ENCODE measurements at regions not wholly inside any gene's neighbourhood (a gene's known extent, or its start where the extent isn't known, plus 50 kb on each side); places are given as distances from the start of the nearest gene placed in this dataset.
"Not testable (repeated sequence)": the region's sequence is repeated elsewhere in the genome, so short reads cannot be mapped to it uniquely, and the experiment has no call there.

- Mint-ChIP-seq H3K36me3 (ENCODE audit: low read depth) (peaks cover 22% of the 10 kb centered on the region), H3K9me3 (peaks cover 30% of the 10 kb centered on the region), H3K27ac (peak overlapping the region; percentile 80), H3K27me3 (ENCODE audit: low read depth) (peaks cover 13% of the 10 kb centered on the region), H3K4me3 (peak overlapping the region; percentile 59), H3K4me1 (ENCODE audit: low read depth) (peaks cover 86% of the 10 kb centered on the region)
- DNase-seq (ENCODE audit: low spot score): peak; percentile 93
These were observed 306.5 kb downstream of the RPLP1 start for GRCh38 chr15:69758810-69759790.

- Mint-ChIP-seq H3K4me3 (peak overlapping the region; percentile 42), H3K27me3 (ENCODE audit: low read depth) (peaks cover 16% of the 10 kb centered on the region)
These were observed 307.7 kb downstream of the RPLP1 start for GRCh38 chr15:69760258-69760845.

DNA sequence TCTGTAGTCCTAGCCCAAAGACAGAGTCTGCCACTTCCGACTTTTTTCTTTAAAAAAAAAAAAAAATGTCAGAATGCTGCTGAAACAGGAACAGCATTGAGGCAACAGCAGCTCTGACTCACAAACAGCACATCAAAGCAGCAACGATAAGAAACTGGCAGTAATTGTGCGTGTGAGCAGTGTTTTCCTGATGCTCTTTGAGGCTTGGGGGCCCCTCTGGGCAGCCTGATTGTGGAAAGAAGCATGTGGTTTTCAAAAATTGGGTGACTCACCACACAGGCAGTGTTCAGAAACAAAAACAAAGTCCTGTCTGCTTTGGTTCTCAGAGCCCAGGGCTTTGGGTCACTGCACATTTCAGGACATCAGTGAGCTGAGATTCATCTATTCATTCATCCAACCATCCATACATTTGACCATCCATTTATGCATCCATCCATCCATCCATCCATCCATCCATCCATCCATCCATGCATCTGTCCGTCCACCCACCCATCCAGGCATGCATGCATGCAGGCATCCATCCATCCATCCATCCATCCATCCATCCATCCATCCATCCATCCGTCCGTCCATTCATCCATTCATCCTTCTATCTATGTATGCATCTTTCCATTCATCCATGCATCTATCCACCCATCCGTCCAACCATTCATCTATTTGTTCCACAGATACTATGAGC is 308.4 kb downstream of the RPLP1 start:
- Mint-ChIP-seq H3K4me1 (ENCODE audit: low read depth) (peaks cover 73% of the 10 kb centered on the region), H3K36me3 (ENCODE audit: low read depth) (peaks cover 14% of the 10 kb centered on the region), H3K9me3 (peaks cover 22% of the 10 kb centered on the region), H3K27me3 (ENCODE audit: low read depth) (peaks cover 17% of the 10 kb centered on the region), H3K27ac (peak overlapping the region; percentile 82), H3K4me3 (peak overlapping the region; percentile 66)
- DNase-seq (ENCODE audit: low spot score): peak; percentile 91

More at GRCh38 chr15:69760258-69760845, 307.7 kb downstream of the RPLP1 start:
- H3K4me1 Mint-ChIP-seq (ENCODE audit: low read depth): peaks cover 76% of the 10 kb centered on the region
- DNase-seq (ENCODE audit: low spot score): peak; percentile 40
- H3K9me3 Mint-ChIP-seq: peaks cover 22% of the 10 kb centered on the region
- peaks cover 17% of the 10 kb centered on the region for H3K36me3 Mint-ChIP-seq (ENCODE audit: low read depth)
- H3K27ac Mint-ChIP-seq: peak overlapping the region; percentile 80

- peaks cover 27% of the 10 kb centered on the region for H3K27me3 Mint-ChIP-seq (ENCODE audit: low read depth)
- H3K4me1 Mint-ChIP-seq (ENCODE audit: low read depth): peaks cover 63% of the 10 kb centered on the region
- H3K36me3 Mint-ChIP-seq (ENCODE audit: low read depth): peaks cover 13% of the 10 kb centered on the region
- H3K27ac Mint-ChIP-seq: no peak overlapping the region
- peaks cover 35% of the 10 kb centered on the region for H3K9me3 Mint-ChIP-seq
- DNase-seq (ENCODE audit: low spot score): no peak
- no peak overlapping the region for H3K4me3 Mint-ChIP-seq
These were observed 309.9 kb downstream of the RPLP1 start for GRCh38 chr15:69762373-69763148.

DNA sequence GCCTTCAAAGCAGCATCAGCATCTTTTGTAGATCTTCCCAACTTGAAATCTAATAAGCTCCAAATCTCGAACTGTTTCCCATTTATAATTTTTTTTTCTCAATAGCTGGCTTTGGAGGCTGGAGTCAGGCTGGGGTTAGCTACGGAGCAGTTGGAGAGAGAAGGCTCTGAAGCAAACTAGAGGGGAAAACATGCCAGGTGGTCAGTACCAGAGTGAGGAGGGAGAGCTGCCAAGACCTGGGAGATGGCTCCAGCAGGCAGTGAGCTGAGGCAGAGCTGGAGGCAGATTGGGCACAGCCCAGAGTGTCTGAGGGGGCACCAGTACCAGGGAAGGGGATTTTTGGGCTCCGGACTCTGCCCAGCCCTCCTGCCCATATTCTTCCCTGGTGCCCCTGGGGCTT is 311.2 kb downstream of the RPLP1 start:
- Mint-ChIP-seq H3K36me3 (ENCODE audit: low read depth) (peaks cover 12% of the 10 kb centered on the region), H3K27ac (no peak overlapping the region), H3K4me1 (ENCODE audit: low read depth) (peaks cover 54% of the 10 kb centered on the region), H3K4me3 (no peak overlapping the region), H3K9me3 (peaks cover 30% of the 10 kb centered on the region), H3K27me3 (ENCODE audit: low read depth) (peaks cover 34% of the 10 kb centered on the region)
- DNase-seq (ENCODE audit: low spot score): no peak

DNA sequence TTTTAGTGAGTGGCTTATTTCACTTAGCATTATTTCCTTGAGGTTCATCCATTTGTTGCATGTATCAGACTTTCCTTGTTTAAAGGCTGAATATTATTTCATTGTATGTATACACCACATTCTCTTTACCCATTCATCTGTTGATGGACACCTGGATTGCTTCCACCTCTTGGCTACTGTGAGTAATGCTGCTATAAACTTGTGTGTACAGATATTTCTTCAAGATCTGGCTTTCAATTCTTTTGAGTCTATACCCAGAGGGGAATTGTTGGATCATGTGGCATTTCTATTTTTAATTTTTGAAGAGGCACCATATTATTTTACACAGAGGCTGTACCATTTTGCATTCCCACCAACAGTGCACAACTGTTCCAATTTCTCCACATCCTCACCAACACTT is 313.5 kb downstream of the RPLP1 start:
- Mint-ChIP-seq H3K36me3 (ENCODE audit: low read depth) (peaks cover 10% of the 10 kb centered on the region), H3K9me3 (peaks cover 36% of the 10 kb centered on the region), H3K4me1 (ENCODE audit: low read depth) (peaks cover 35% of the 10 kb centered on the region), H3K27me3 (ENCODE audit: low read depth) (peaks cover 48% of the 10 kb centered on the region), H3K4me3 (no peak overlapping the region), H3K27ac (no peak overlapping the region)
- DNase-seq (ENCODE audit: low spot score): no peak

- DNase-seq (ENCODE audit: low spot score): no peak
- H3K36me3 Mint-ChIP-seq (ENCODE audit: low read depth): peaks cover 14% of the 10 kb centered on the region
- H3K27me3 Mint-ChIP-seq (ENCODE audit: low read depth): peaks cover 56% of the 10 kb centered on the region
- H3K9me3 Mint-ChIP-seq: peaks cover 39% of the 10 kb centered on the region
- H3K27ac Mint-ChIP-seq: no peak overlapping the region
- H3K4me3 Mint-ChIP-seq: no peak overlapping the region
- peaks cover 27% of the 10 kb centered on the region for H3K4me1 Mint-ChIP-seq (ENCODE audit: low read depth)
These were observed 314.6 kb downstream of the RPLP1 start for GRCh38 chr15:69767191-69767590.

DNA sequence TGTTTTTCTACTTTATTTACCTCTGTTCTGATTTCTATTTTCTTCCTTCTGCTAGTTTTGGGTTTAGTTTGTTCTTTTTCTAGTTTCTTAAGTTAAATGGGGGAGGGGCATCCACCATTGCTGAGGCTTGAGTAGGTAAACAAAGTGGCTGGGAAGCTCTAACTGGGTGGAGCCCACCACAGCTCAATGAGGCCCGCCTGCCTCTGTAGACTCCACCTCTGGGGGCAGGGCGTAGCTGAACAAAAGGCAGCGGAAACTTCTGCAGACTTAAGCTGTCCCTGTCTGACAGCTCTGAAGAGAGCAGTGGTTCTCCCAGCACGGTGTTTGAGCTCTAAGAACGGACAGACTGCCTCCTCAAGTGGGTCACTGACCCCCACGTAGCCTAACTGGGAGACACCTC is 316.7 kb downstream of the RPLP1 start:
- not testable (repeated sequence) for H3K4me3 Mint-ChIP-seq; H3K27ac Mint-ChIP-seq; DNase-seq (ENCODE audit: low spot score)
- Mint-ChIP-seq H3K36me3 (ENCODE audit: low read depth) (peaks cover 17% of the 10 kb centered on the region), H3K4me1 (ENCODE audit: low read depth) (peaks cover 20% of the 10 kb centered on the region), H3K9me3 (peaks cover 49% of the 10 kb centered on the region), H3K27me3 (ENCODE audit: low read depth) (peaks cover 61% of the 10 kb centered on the region)

- Mint-ChIP-seq H3K4me1 (ENCODE audit: low read depth) (peaks cover 11% of the 10 kb centered on the region), H3K9me3 (peaks cover 55% of the 10 kb centered on the region), H3K27me3 (ENCODE audit: low read depth) (peaks cover 67% of the 10 kb centered on the region), H3K36me3 (ENCODE audit: low read depth) (peaks cover 17% of the 10 kb centered on the region)
- not testable (repeated sequence) for H3K4me3 Mint-ChIP-seq; H3K27ac Mint-ChIP-seq; DNase-seq (ENCODE audit: low spot score)
These were observed 321.6 kb downstream of the RPLP1 start for GRCh38 chr15:69774258-69774657.

DNA sequence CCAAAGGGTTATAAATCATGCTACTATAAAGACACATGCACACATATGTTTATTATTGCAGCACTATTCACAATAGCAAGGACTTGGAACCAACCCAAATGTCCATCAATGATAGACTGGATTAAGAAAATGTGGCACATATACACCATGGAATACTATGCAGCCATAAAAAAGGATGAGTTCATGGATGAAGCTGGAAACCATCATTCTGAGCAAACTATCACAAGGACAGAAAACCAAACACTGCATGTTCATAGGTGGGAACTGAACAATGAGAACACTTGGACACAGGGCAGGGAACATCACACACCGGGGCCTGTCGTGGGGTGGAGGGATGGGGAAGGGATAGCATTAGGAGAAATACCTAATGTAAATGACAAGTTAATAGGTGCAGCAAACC is 322.1 kb downstream of the RPLP1 start:
- H3K4me1 Mint-ChIP-seq (ENCODE audit: low read depth): peaks cover 10% of the 10 kb centered on the region
- H3K36me3 Mint-ChIP-seq (ENCODE audit: low read depth): peaks cover 16% of the 10 kb centered on the region
- H3K4me3 Mint-ChIP-seq; H3K27ac Mint-ChIP-seq; DNase-seq (ENCODE audit: low spot score): not testable (repeated sequence)
- H3K27me3 Mint-ChIP-seq (ENCODE audit: low read depth): peaks cover 71% of the 10 kb centered on the region
- H3K9me3 Mint-ChIP-seq: peaks cover 53% of the 10 kb centered on the region

DNA sequence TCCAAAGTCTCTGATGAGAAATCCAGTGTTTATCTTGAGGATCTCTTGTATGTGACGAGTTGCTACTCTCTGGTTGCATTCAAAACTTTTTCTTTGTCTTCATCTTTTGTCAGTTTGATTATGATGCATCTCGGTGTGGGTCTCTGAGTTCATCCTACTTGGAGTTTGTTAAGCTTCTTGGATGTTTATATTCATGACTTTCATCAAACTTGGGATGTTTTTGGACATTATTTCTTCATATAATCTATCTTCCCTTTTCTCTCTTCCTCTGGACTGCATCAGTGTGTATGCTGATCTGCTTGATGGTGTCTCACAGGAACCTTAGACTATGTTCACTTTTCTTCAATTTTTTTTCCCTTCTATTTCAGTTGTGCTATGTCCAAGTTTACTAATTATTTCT is 320.4 kb downstream of the TLE3 start:
- Mint-ChIP-seq H3K4me1 (ENCODE audit: low read depth) (peaks cover 16% of the 10 kb centered on the region), H3K4me3 (no peak overlapping the region), H3K36me3 (ENCODE audit: low read depth) (peaks cover 5% of the 10 kb centered on the region), H3K9me3 (peaks cover 29% of the 10 kb centered on the region), H3K27me3 (ENCODE audit: low read depth) (peaks cover 61% of the 10 kb centered on the region), H3K27ac (no peak overlapping the region)
- no peak for DNase-seq (ENCODE audit: low spot score)

GRCh38 chr15:69780374-69780773 is 317.3 kb downstream of the TLE3 start:
- Mint-ChIP-seq H3K36me3 (ENCODE audit: low read depth) (no peaks in the 10 kb centered on the region), H3K27ac (no peak overlapping the region), H3K4me1 (ENCODE audit: low read depth) (peaks cover 17% of the 10 kb centered on the region), H3K4me3 (no peak overlapping the region), H3K9me3 (peaks cover 15% of the 10 kb centered on the region), H3K27me3 (ENCODE audit: low read depth) (peaks cover 60% of the 10 kb centered on the region)
- DNase-seq (ENCODE audit: low spot score): no peak

GRCh38 chr15:69780981-69781380 is 316.7 kb downstream of the TLE3 start:
- no peak overlapping the region for H3K4me3 Mint-ChIP-seq
- H3K9me3 Mint-ChIP-seq: peaks cover 11% of the 10 kb centered on the region

More at GRCh38 chr15:69780981-69781380, 316.7 kb downstream of the TLE3 start:
- Mint-ChIP-seq H3K36me3 (ENCODE audit: low read depth) (no peaks in the 10 kb centered on the region), H3K27me3 (ENCODE audit: low read depth) (peaks cover 56% of the 10 kb centered on the region), H3K27ac (no peak overlapping the region), H3K4me1 (ENCODE audit: low read depth) (peaks cover 17% of the 10 kb centered on the region)
- DNase-seq (ENCODE audit: low spot score): no peak
